Heart left ventricle (tissue), 13 donors: ENCODE measurements at regions not wholly inside any gene's neighbourhood (a gene's known extent, or its start where the extent isn't known, plus 50 kb on each side); places are given as distances from the start of the nearest gene placed in this dataset.

ENCODE experiments used
- POLR2A ChIP-seq, 2 donors: fragments of 450-650 bp; IDR thresholded peaks; one replicate each; pipeline ENCODE4 v1.6.1; 2017; ENCODE audit warnings: antibody characterized with exemption in 2 of 2, mild to moderate bottlenecking in 2 of 2, moderate library complexity in 2 of 2
- TF ChIP-seq, protein P1 (sequence below), 12 donors: fragments of 200-600 bp; sonication (generic) in 4 of 12; IDR thresholded peaks; one replicate each; pipeline versions ENCODE4 v1.5.0 to v1.8.0; 2018 to 2022; ENCODE audit warnings: antibody characterized with exemption in 12 of 12, mild to moderate bottlenecking in 5 of 12
- donor health status: ischemic (EF 13 %, LVEDD 7.1; RV severe dilation, severe dysfunction).
- donor health status: DM: no; HTN: yes; CAD: no.
- donor health status: DM: no; HTN: no; CAD: no.
- donor health status: ischemic (EF 25% LVEDD 6.9; RV normal size, moderate dysfunction).
- donor health status: ischemic (EF 25% LVEDD 5.7; RV mildly dilated, moderate dysfunction).
- donor health status: ischemic (EF 35%, LVEDD 5.7; RV mildly dilated, moderate dysfunction).
- donor health status: nonischemic (EF 11% LVEDD 7.7; RV severe dilation, severe dysfunction).
- donor health status: DM: yes; HTN: yes; CAD: no.
- donor health status: PGD.
- donor health status: ischemic (EF 29% LVEDD 5.4; RV normal size, mild dysfunction).
- donor health status: nonischemic (EF 23%, LVEDD 6.1; RV moderate dilation, normal function).

DNA sequence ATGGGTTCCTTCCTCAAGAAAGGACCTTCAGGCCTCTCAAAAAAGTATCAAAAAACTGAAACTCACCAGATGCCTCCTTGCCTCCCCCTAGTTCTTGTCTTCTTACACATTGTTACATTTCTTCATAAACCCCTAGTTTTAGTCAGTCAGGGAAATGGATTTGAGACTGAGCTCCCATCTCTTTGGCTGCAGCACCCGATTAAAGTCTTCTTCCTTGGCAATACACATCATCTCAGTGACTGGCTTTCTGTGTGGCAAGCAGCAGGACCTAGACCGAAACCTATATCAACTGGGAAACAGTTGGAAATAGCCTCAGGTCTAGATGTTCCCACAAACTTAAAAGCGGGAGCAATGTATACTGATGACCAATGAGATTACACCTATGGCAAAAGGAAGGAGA is 512.2 kb upstream of the PKDCC start:
- TF ChIP-seq, protein P1, sequence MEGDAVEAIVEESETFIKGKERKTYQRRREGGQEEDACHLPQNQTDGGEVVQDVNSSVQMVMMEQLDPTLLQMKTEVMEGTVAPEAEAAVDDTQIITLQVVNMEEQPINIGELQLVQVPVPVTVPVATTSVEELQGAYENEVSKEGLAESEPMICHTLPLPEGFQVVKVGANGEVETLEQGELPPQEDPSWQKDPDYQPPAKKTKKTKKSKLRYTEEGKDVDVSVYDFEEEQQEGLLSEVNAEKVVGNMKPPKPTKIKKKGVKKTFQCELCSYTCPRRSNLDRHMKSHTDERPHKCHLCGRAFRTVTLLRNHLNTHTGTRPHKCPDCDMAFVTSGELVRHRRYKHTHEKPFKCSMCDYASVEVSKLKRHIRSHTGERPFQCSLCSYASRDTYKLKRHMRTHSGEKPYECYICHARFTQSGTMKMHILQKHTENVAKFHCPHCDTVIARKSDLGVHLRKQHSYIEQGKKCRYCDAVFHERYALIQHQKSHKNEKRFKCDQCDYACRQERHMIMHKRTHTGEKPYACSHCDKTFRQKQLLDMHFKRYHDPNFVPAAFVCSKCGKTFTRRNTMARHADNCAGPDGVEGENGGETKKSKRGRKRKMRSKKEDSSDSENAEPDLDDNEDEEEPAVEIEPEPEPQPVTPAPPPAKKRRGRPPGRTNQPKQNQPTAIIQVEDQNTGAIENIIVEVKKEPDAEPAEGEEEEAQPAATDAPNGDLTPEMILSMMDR (IDR thresholded peaks at IDR 0.05), result no peak
- TF ChIP-seq POLR2A (IDR thresholded peaks at IDR 0.05), result no peak
